WERI-Rb-1 (cell line): ENCODE measurements at regions not wholly inside any gene's neighbourhood (a gene's known extent, or its start where the extent isn't known, plus 50 kb on each side); places are given as distances from the start of the nearest gene placed in this dataset.
A peak's percentile ranks its signal among the peaks of the same experiment; 100 is the strongest.

ENCODE experiments used
- DNase-seq: peaks from one replicate; pipeline ENCODE4 v3.0.0-alpha.2; 2020
- H3K27ac ChIP-seq: fragments of 250-450 bp; sonication (Bioruptor Pico); 2 replicates; pipeline ENCODE4 v1.5.1; 2020; ENCODE audit warnings: mild to moderate bottlenecking, moderate library complexity
- H3K27me3 ChIP-seq: fragments of 250-450 bp; sonication (Bioruptor Pico); 2 replicates; pipeline ENCODE4 v1.5.1; 2021; ENCODE audit warnings: mild to moderate bottlenecking, low read depth, moderate library complexity; ENCODE audit not compliant: insufficient read depth, severe bottlenecking
- H3K36me3 ChIP-seq: fragments of 250-450 bp; sonication (Bioruptor Pico); 2 replicates; pipeline ENCODE4 v1.5.1; 2020; ENCODE audit warnings: mild to moderate bottlenecking, moderate library complexity
- H3K4me3 ChIP-seq: 2 replicates; pipeline ENCODE4 v1.5.1; 2011; ENCODE audit warnings: low read depth, mild to moderate bottlenecking, control low read depth, low read length
- H3K9me3 ChIP-seq: fragments of 250-450 bp; sonication (Bioruptor Pico); 2 replicates; pipeline ENCODE4 v1.5.1; 2021; ENCODE audit warnings: mild to moderate bottlenecking, moderate library complexity; ENCODE audit not compliant: severe bottlenecking
- TF ChIP-seq, protein P1 (sequence below): IDR thresholded peaks from 2 replicates; pipeline ENCODE4 v1.5.1; 2011; ENCODE audit warnings: low read depth, mild to moderate bottlenecking, control low read depth, inconsistent platforms, low read length

- Histone ChIP-seq H3K27ac (no peak overlapping the region), H3K36me3 (no peaks in the 10 kb centered on the region), H3K9me3 (no peaks in the 10 kb centered on the region), H3K4me3 (no peak overlapping the region), H3K27me3 (peaks cover 15% of the 10 kb centered on the region)
- TF ChIP-seq, protein P1, sequence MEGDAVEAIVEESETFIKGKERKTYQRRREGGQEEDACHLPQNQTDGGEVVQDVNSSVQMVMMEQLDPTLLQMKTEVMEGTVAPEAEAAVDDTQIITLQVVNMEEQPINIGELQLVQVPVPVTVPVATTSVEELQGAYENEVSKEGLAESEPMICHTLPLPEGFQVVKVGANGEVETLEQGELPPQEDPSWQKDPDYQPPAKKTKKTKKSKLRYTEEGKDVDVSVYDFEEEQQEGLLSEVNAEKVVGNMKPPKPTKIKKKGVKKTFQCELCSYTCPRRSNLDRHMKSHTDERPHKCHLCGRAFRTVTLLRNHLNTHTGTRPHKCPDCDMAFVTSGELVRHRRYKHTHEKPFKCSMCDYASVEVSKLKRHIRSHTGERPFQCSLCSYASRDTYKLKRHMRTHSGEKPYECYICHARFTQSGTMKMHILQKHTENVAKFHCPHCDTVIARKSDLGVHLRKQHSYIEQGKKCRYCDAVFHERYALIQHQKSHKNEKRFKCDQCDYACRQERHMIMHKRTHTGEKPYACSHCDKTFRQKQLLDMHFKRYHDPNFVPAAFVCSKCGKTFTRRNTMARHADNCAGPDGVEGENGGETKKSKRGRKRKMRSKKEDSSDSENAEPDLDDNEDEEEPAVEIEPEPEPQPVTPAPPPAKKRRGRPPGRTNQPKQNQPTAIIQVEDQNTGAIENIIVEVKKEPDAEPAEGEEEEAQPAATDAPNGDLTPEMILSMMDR = no peak
- DNase-seq = no peak
These were observed 233.6 kb upstream of the BMP2 start for GRCh38 chr20:6533761-6534479.

DNA sequence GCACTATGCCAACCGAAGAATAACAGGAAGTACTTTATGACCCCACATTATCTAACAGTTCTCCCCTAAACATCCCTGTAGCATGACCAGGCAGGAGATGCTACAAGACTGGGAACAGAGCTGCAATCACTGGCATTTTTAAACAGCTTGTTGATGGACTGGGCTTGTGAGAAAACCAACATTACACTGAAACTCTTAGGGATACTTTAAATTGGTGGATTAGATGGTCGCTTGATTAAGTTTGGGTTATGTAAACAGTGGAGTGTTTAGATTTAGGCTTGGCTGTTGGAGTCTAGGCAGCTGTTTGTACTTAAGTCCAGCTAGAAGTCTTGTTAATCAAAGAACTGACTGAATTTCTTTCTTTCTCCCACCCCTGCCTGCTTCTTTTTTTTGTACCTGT, 234.1 kb upstream of the BMP2 start:
- Histone ChIP-seq H3K4me3 (no peak overlapping the region), H3K36me3 (no peaks in the 10 kb centered on the region), H3K27me3 (peaks cover 15% of the 10 kb centered on the region), H3K27ac (no peak overlapping the region), H3K9me3 (no peaks in the 10 kb centered on the region)
- DNase-seq = no peak
- TF ChIP-seq, protein P1 = no peak

DNA sequence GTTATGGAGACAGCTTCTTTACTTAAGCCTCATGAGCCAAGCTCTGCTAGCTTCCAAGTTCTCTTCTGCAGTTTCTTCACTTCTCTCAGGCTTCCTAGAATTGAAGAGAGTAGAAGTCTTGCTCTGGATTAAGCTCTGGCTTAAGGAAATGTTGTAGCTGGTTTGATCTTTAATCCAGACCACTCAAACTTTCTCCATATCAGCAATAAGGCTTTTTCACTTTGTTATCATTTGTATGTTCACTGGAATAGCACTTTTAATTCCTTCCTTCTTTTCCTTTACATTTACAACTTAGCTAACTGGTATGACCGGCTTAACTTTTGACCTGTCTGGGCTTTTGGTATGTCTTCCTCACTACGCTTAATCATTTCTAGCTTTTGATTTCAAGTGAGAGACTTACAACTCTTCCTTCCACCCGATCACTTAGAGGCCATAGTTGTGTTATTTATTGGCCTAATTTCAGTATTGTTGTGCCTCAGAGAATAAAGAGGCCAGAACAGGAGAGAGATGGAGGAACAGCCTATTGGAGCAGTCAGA, 236.6 kb upstream of the BMP2 start:
- Histone ChIP-seq H3K36me3 (no peaks in the 10 kb centered on the region), H3K27me3 (peaks cover 15% of the 10 kb centered on the region), H3K27ac (no peak overlapping the region), H3K9me3 (no peaks in the 10 kb centered on the region), H3K4me3 (no peak overlapping the region)
- DNase-seq = no peak
- TF ChIP-seq, protein P1 = no peak

DNA sequence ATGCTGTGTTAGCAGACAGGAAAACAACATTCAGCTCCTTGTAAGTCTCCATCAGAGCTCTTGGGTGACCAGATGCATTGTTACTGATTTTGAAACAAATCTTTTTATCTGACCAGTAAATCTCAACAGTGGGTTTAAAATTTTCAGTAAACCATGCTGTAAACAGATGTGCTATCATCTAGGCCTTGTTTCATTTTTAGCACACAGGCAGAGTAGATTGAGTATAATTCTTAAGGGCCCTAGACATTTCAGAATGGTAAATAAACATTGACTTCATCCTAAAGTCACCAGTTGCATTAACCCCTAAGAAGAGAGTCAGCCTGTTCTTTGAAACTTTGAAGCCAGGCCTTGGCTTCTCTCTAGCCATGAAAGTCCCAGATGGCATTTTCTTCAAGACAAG, 237.2 kb upstream of the BMP2 start:
- TF ChIP-seq, protein P1 = no peak
- H3K4me3 ChIP-seq = no peak overlapping the region
- no peaks in the 10 kb centered on the region for H3K9me3 ChIP-seq
- H3K27me3 ChIP-seq = peaks cover 15% of the 10 kb centered on the region
- DNase-seq = no peak
- H3K36me3 ChIP-seq = no peaks in the 10 kb centered on the region
- H3K27ac ChIP-seq = no peak overlapping the region

DNA sequence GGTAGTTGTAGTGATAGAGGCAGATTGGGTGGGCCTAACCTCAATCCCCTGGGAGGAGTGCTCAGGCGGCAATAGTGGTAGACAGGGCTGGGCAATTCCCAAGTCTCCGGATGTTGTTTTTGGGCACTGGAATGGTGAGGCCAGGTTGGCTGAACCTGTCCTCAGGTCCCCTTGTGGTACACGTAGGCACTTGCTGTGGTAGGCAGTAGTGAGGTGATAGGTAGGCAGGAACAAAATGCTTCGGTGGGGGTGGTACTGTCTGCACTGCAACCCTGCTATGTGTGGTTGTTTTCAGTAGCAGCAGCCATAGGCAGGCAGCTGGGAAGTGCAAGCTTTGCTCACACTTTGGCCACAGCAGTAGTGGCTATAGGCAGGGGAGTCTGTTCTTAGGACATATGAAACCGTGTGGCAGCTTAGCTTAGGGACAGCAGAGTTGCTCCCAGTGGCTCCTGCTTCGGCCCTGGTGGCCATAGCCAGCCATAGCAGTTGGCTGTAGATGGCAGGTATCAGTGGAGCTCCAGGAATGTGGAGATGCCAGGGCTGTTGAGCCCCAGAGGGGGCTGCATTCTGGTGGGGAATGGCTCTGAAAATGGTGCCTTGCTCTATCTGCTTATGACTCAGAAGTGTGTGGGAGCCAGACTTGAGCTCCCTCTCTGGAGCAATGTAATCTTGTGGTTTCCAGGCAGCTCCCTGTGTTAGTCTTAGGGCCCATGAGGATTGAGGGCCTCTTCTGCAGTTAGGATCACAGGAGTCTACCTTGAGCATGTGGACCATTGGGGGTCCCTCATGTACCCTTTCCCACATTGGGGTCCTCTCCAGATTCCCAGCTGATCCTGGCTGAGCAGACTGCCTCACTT, 241.8 kb upstream of the BMP2 start:
- DNase-seq = peak; percentile 6
- H3K27ac ChIP-seq = no peak overlapping the region
- no peak overlapping the region for H3K4me3 ChIP-seq
- H3K9me3 ChIP-seq = no peaks in the 10 kb centered on the region
- no peaks in the 10 kb centered on the region for H3K27me3 ChIP-seq
- TF ChIP-seq, protein P1 = 0 out of 2 replicates have a peak, but pooled peaks have one; percentile 17
- H3K36me3 ChIP-seq = no peaks in the 10 kb centered on the region
